AG04449 (cell line): ENCODE measurements at regions not wholly inside any gene's neighbourhood (a gene's known extent, or its start where the extent isn't known, plus 50 kb on each side); places are given as distances from the start of the nearest gene placed in this dataset.

Experiments
- CTCF ChIA-PET: fragments of 350-600 bp; formaldehyde crosslinking; extraction: SDS; loops from one replicate; lab custom pipeline; 2021; ENCODE audit warnings: antibody characterized with exemption; lab: Yijun Ruan, JAX
- POLR2A ChIA-PET: fragments of 400-600, 350-600 bp; formaldehyde crosslinking; extraction: SDS; loops from one replicate; lab custom pipeline; 2020; ENCODE audit warnings: antibody characterized with exemption, inconsistent platforms; lab: Yijun Ruan, JAX
- DNase-seq: peaks from one replicate; pipeline ENCODE4 v3.0.0-alpha.2; 2010; ENCODE audit warnings: low read depth, low spot score
- H3K4me3 ChIP-seq: 2 replicates; pipeline ENCODE4 v1.5.1; 2011; ENCODE audit warnings: low read depth, mild to moderate bottlenecking, control low read depth, low read length
- CTCF ChIP-seq: IDR thresholded peaks from one replicate; pipeline ENCODE4 v1.5.1; 2011; ENCODE audit warnings: mild to moderate bottlenecking, moderate library complexity, low read length, control low read depth, inconsistent platforms; ENCODE audit not compliant: insufficient read depth; ENCODE audit errors: missing control alignments

- POLR2A ChIA-PET, result no interaction called here
- TF ChIP-seq CTCF, result no peak
- no peak for DNase-seq
- H3K4me3 ChIP-seq, result no peak overlapping the region
- CTCF ChIA-PET, result interaction anchor here (1.0 kb wide), 1 partner anchor 8 kb away, joined by 3 read pairs; no protein-coding TSS in a partner anchor
Measured at GRCh38 chr20:60254901-60255411, 296.7 kb downstream of the CDH26 start.

GRCh38 chr20:60255415-60255814 is 297.2 kb downstream of the CDH26 start:
- CTCF ChIA-PET, result interaction anchor here (0.6 to 1.0 kb wide), 2 partner anchors 7 to 16 kb away, joined by 3 read pairs; no protein-coding TSS in a partner anchor
- TF ChIP-seq CTCF, result no peak
- no peak overlapping the region for H3K4me3 ChIP-seq

GRCh38 chr20:60255866-60256265 is 297.6 kb downstream of the CDH26 start:
- ChIA-PET POLR2A (no interaction called here), CTCF (interaction anchor here (0.6 kb wide), 1 partner anchor 16 kb away, joined by 3 read pairs; no protein-coding TSS in a partner anchor)

More at GRCh38 chr20:60255415-60255814, 297.2 kb downstream of the CDH26 start:
- DNase-seq, result no peak
- POLR2A ChIA-PET, result no interaction called here

GRCh38 chr20:60256811-60257210 is 298.6 kb downstream of the CDH26 start:
- CTCF ChIA-PET, result no interaction called here
- no peak for DNase-seq
- POLR2A ChIA-PET, result interaction anchor here (0.7 kb wide), 1 partner anchor 38 kb away, joined by 3 read pairs; no protein-coding TSS in a partner anchor

More at GRCh38 chr20:60255866-60256265, 297.6 kb downstream of the CDH26 start:
- no peak for DNase-seq
- no peak overlapping the region for H3K4me3 ChIP-seq
- no peak for TF ChIP-seq CTCF

GRCh38 chr20:60257671-60258070 is 299.4 kb downstream of the CDH26 start:
- H3K4me3 ChIP-seq, result no peak overlapping the region
- CTCF ChIA-PET, result no interaction called here
- POLR2A ChIA-PET, result no interaction called here
- DNase-seq, result no peak
- TF ChIP-seq CTCF, result no peak

More at GRCh38 chr20:60256811-60257210, 298.6 kb downstream of the CDH26 start:
- TF ChIP-seq CTCF, result no peak
- no peak overlapping the region for H3K4me3 ChIP-seq

- POLR2A ChIA-PET, result no interaction called here
- no peak for TF ChIP-seq CTCF
- no peak for DNase-seq
- no peak overlapping the region for H3K4me3 ChIP-seq
- CTCF ChIA-PET, result no interaction called here
Measured at GRCh38 chr20:60258255-60258863, 300.1 kb downstream of the CDH26 start.
